ENCODE measurements at regions not wholly inside any gene's neighbourhood (a gene's known extent, or its start where the extent isn't known, plus 50 kb on each side); places are given as distances from the start of the nearest gene placed in this dataset.

- DNase-seq (ENCODE audit: low spot score) = no peak
- in situ Hi-C loops (cut with HindIII; ENCODE audit: low sequenced_read_pairs) = no loop called here
These were observed 53.0 kb upstream of the CLDN14 start for GRCh38 chr21:36532769-36533467.

- DNase-seq (ENCODE audit: low spot score) = no peak
- in situ Hi-C loops (cut with HindIII; ENCODE audit: low sequenced_read_pairs) = no loop called here
These were observed 53.5 kb upstream of the CLDN14 start for GRCh38 chr21:36533468-36533848.

GRCh38 chr21:36534656-36535055 lies 54.7 kb upstream of the CLDN14 start:
- in situ Hi-C loops (cut with HindIII; ENCODE audit: low sequenced_read_pairs) = no loop called here
- DNase-seq (ENCODE audit: low spot score) = no peak

GRCh38 chr21:36535618-36536241 lies 55.8 kb upstream of the CLDN14 start:
- DNase-seq (ENCODE audit: low spot score) = no peak
- in situ Hi-C loops (cut with HindIII; ENCODE audit: low sequenced_read_pairs) = no loop called here

GRCh38 chr21:36538761-36539160 lies 58.8 kb upstream of the CLDN14 start:
- in situ Hi-C loops (cut with HindIII; ENCODE audit: low sequenced_read_pairs) = no loop called here
- no peak for DNase-seq (ENCODE audit: low spot score)

GRCh38 chr21:36539434-36540150 lies 59.7 kb upstream of the CLDN14 start:
- in situ Hi-C loops (cut with HindIII; ENCODE audit: low sequenced_read_pairs) = no loop called here

GRCh38 chr21:36540700-36541099 lies 60.8 kb upstream of the CLDN14 start:
- in situ Hi-C loops (cut with HindIII; ENCODE audit: low sequenced_read_pairs) = no loop called here
- no peak for DNase-seq (ENCODE audit: low spot score)

More at GRCh38 chr21:36539434-36540150, 59.7 kb upstream of the CLDN14 start:
- no peak for DNase-seq (ENCODE audit: low spot score)

- in situ Hi-C loops (cut with HindIII; ENCODE audit: low sequenced_read_pairs) = no loop called here
- DNase-seq (ENCODE audit: low spot score) = no peak
These were observed 61.8 kb upstream of the CLDN14 start for GRCh38 chr21:36541721-36542139.

- in situ Hi-C loops (cut with HindIII; ENCODE audit: low sequenced_read_pairs) = no loop called here
- no peak for DNase-seq (ENCODE audit: low spot score)
These were observed 62.6 kb upstream of the CLDN14 start for GRCh38 chr21:36542312-36543101.

GRCh38 chr21:36543924-36544323 lies 64.0 kb upstream of the CLDN14 start:
- in situ Hi-C loops (cut with HindIII; ENCODE audit: low sequenced_read_pairs) = no loop called here
- no peak for DNase-seq (ENCODE audit: low spot score)

GRCh38 chr21:36544545-36544944 lies 64.6 kb upstream of the CLDN14 start:
- no peak for DNase-seq (ENCODE audit: low spot score)
- in situ Hi-C loops (cut with HindIII; ENCODE audit: low sequenced_read_pairs) = no loop called here

- in situ Hi-C loops (cut with HindIII; ENCODE audit: low sequenced_read_pairs) = no loop called here
- no peak for DNase-seq (ENCODE audit: low spot score)
These were observed 66.0 kb upstream of the CLDN14 start for GRCh38 chr21:36545776-36546511.

GRCh38 chr21:36547464-36547863 lies 67.5 kb upstream of the CLDN14 start:
- no peak for DNase-seq (ENCODE audit: low spot score)
- in situ Hi-C loops (cut with HindIII; ENCODE audit: low sequenced_read_pairs) = no loop called here

- no peak for DNase-seq (ENCODE audit: low spot score)
- in situ Hi-C loops (cut with HindIII; ENCODE audit: low sequenced_read_pairs) = no loop called here
These were observed 68.9 kb upstream of the CLDN14 start for GRCh38 chr21:36548866-36549265.

- in situ Hi-C loops (cut with HindIII; ENCODE audit: low sequenced_read_pairs) = no loop called here
- DNase-seq (ENCODE audit: low spot score) = no peak
These were observed 69.5 kb upstream of the CLDN14 start for GRCh38 chr21:36549470-36549869.

- no peak for DNase-seq (ENCODE audit: low spot score)
- in situ Hi-C loops (cut with HindIII; ENCODE audit: low sequenced_read_pairs) = no loop called here
These were observed 70.8 kb upstream of the CLDN14 start for GRCh38 chr21:36550761-36551160.

GRCh38 chr21:36551321-36551720 lies 71.4 kb upstream of the CLDN14 start:
- no peak for DNase-seq (ENCODE audit: low spot score)
- in situ Hi-C loops (cut with HindIII; ENCODE audit: low sequenced_read_pairs) = no loop called here

GRCh38 chr21:36551731-36552433 lies 72.0 kb upstream of the CLDN14 start:
- in situ Hi-C loops (cut with HindIII; ENCODE audit: low sequenced_read_pairs) = no loop called here
- DNase-seq (ENCODE audit: low spot score) = no peak

- in situ Hi-C loops (cut with HindIII; ENCODE audit: low sequenced_read_pairs) = no loop called here
- DNase-seq (ENCODE audit: low spot score) = no peak
These were observed 72.5 kb upstream of the CLDN14 start for GRCh38 chr21:36552434-36552785.
